ENCODE measurements at regions not wholly inside any gene's neighbourhood (a gene's known extent, or its start where the extent isn't known, plus 50 kb on each side); places are given as distances from the start of the nearest gene placed in this dataset.

GRCh38 chr3:117606866-117607265 is 897.3 kb downstream of the TUSC7 start:
- H3K4me2 ChIP-seq (ENCODE audit: low read length): no peak overlapping the region
- TF ChIP-seq EZH2phosphoT487 (IDR thresholded peaks at IDR 0.05; ENCODE audit: low read depth) (no peak), CTCF (IDR thresholded peaks at IDR 0.05; ENCODE audit: low read depth, low read length) (no peak)
- H3K9ac ChIP-seq (ENCODE audit: low read length): no peak overlapping the region
- H2AFZ ChIP-seq (ENCODE audit: low read depth, low read length): no peak overlapping the region
- no peak overlapping the region for H3K4me3 ChIP-seq (ENCODE audit: low read length)
- no peaks in the 10 kb centered on the region for H3K9me3 ChIP-seq (ENCODE audit: insufficient read depth, low read length)
- no peaks in the 10 kb centered on the region for H3K36me3 ChIP-seq (replicated peaks; ENCODE audit: low read depth, low read length)
- H3K27ac ChIP-seq (ENCODE audit: low read length): no peak overlapping the region
- H4K20me1 ChIP-seq (ENCODE audit: insufficient read depth, low read length): no peaks in the 10 kb centered on the region
- H3K4me1 ChIP-seq (ENCODE audit: low read length): peaks cover 29% of the 10 kb centered on the region
- H3K79me2 ChIP-seq (ENCODE audit: low read length): no peaks in the 10 kb centered on the region
- no peaks in the 10 kb centered on the region for H3K27me3 ChIP-seq (ENCODE audit: low read depth, low read length)

DNA sequence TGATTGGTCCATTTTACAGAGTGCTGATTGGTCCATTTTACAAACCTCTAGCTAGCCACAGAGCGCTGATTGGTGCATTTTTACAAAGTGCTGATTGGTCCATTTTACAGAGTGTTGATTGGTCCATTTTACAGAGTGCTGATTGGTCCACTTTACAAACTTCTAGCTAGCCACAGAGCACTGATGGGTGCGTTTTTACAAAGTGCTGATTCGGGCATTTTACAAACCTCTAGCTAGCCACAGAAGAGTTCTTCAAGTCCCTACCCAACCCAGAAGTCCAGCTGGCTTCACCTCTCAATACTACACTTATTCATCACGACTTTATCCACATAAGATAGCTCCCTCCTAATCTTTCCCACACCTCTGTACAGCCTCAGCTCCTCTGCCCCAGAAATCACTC is 899.8 kb downstream of the TUSC7 start:
- Histone ChIP-seq H4K20me1 (ENCODE audit: insufficient read depth, low read length) (no peaks in the 10 kb centered on the region), H3K4me1 (ENCODE audit: low read length) (peaks cover 6% of the 10 kb centered on the region), H2AFZ (ENCODE audit: low read depth, low read length) (no peak overlapping the region), H3K27ac (ENCODE audit: low read length) (no peak overlapping the region), H3K36me3 (replicated peaks; ENCODE audit: low read depth, low read length) (no peaks in the 10 kb centered on the region), H3K27me3 (ENCODE audit: low read depth, low read length) (no peaks in the 10 kb centered on the region), H3K79me2 (ENCODE audit: low read length) (no peaks in the 10 kb centered on the region), H3K9ac (ENCODE audit: low read length) (no peak overlapping the region), H3K4me2 (ENCODE audit: low read length) (no peak overlapping the region), H3K4me3 (ENCODE audit: low read length) (no peak overlapping the region), H3K9me3 (ENCODE audit: insufficient read depth, low read length) (no peaks in the 10 kb centered on the region)
- TF ChIP-seq EZH2phosphoT487 (IDR thresholded peaks at IDR 0.05; ENCODE audit: low read depth) (no peak), CTCF (IDR thresholded peaks at IDR 0.05; ENCODE audit: low read depth, low read length) (no peak)

DNA sequence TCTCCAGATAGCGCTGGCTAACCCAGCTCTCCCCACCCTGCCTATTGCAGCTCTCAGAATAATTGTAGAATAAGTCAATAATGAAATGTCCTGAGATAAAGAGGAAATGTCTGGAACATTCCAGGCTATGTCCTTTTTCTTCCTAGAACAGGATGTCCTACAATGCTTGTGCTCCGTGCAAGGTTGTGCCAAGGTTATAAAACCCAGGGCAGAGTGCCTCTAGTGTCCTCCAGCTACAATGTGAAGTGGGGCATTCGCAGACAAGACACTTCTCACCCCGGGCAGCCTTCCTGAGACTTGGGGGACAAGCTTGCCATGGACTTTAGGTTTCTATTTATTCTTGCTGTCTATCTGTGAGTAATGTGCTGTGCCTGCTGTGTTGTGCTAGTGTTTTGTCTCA is 900.6 kb downstream of the TUSC7 start:
- no peak overlapping the region for H3K4me2 ChIP-seq (ENCODE audit: low read length)
- H3K4me1 ChIP-seq (ENCODE audit: low read length): 0 out of 2 replicates have a peak, but pooled peaks cover 2% of the 10 kb centered on the region
- no peaks in the 10 kb centered on the region for H3K27me3 ChIP-seq (ENCODE audit: low read depth, low read length)
- no peak overlapping the region for H2AFZ ChIP-seq (ENCODE audit: low read depth, low read length)
- H3K36me3 ChIP-seq (replicated peaks; ENCODE audit: low read depth, low read length): no peaks in the 10 kb centered on the region
- no peaks in the 10 kb centered on the region for H4K20me1 ChIP-seq (ENCODE audit: insufficient read depth, low read length)
- no peak overlapping the region for H3K9ac ChIP-seq (ENCODE audit: low read length)
- no peaks in the 10 kb centered on the region for H3K79me2 ChIP-seq (ENCODE audit: low read length)
- no peak overlapping the region for H3K27ac ChIP-seq (ENCODE audit: low read length)
- no peak overlapping the region for H3K4me3 ChIP-seq (ENCODE audit: low read length)
- H3K9me3 ChIP-seq (ENCODE audit: insufficient read depth, low read length): no peaks in the 10 kb centered on the region
- no peak for TF ChIP-seq CTCF (IDR thresholded peaks at IDR 0.05; ENCODE audit: low read depth, low read length)
- no peak for TF ChIP-seq EZH2phosphoT487 (IDR thresholded peaks at IDR 0.05; ENCODE audit: low read depth)

- H3K36me3 ChIP-seq (replicated peaks; ENCODE audit: low read depth, low read length): no peaks in the 10 kb centered on the region
- no peaks in the 10 kb centered on the region for H3K27me3 ChIP-seq (ENCODE audit: low read depth, low read length)
- H3K4me1 ChIP-seq (ENCODE audit: low read length): 0 out of 2 replicates have a peak, but pooled peaks cover 2% of the 10 kb centered on the region
- no peak overlapping the region for H3K9ac ChIP-seq (ENCODE audit: low read length)
- H4K20me1 ChIP-seq (ENCODE audit: insufficient read depth, low read length): no peaks in the 10 kb centered on the region
- H2AFZ ChIP-seq (ENCODE audit: low read depth, low read length): no peak overlapping the region
- no peak overlapping the region for H3K4me2 ChIP-seq (ENCODE audit: low read length)
- H3K4me3 ChIP-seq (ENCODE audit: low read length): no peak overlapping the region
- no peak overlapping the region for H3K27ac ChIP-seq (ENCODE audit: low read length)
- no peak for TF ChIP-seq EZH2phosphoT487 (IDR thresholded peaks at IDR 0.05; ENCODE audit: low read depth)
- TF ChIP-seq CTCF (IDR thresholded peaks at IDR 0.05; ENCODE audit: low read depth, low read length): no peak
- no peaks in the 10 kb centered on the region for H3K79me2 ChIP-seq (ENCODE audit: low read length)
- no peaks in the 10 kb centered on the region for H3K9me3 ChIP-seq (ENCODE audit: insufficient read depth, low read length)
These were observed 901.6 kb downstream of the TUSC7 start for GRCh38 chr3:117611211-117611610.

All from OCI-LY3 (cell line).